CD14-positive monocyte (primary cell): ENCODE measurements at regions not wholly inside any gene's neighbourhood (a gene's known extent, or its start where the extent isn't known, plus 50 kb on each side); places are given as distances from the start of the nearest gene placed in this dataset.

Experiments used
- DNase-seq, 3 donors: peaks; one replicate each; pipeline ENCODE4 v3.0.0-alpha.2; 2011 to 2022
- H2AFZ ChIP-seq: 2 replicates; pipeline ENCODE4 v1.6.0; 2012; ENCODE audit warnings: mild to moderate bottlenecking, low read depth, low read length, inconsistent platforms; ENCODE audit not compliant: insufficient read depth, poor library complexity, severe bottlenecking
- H3K27ac ChIP-seq, 2 donors: 1 replicate in 1 of 2; 2 replicates in 1 of 2; pipeline ENCODE4 v1.5.1; 2012 to 2013; ENCODE audit warnings: low read length in 2 of 2, control low read depth in 1 of 2, inconsistent platforms in 1 of 2, low read depth in 1 of 2, mild to moderate bottlenecking in 1 of 2
- H3K27me3 ChIP-seq, 2 donors: one replicate each; pipeline versions ENCODE4 v1.6.0 to v1.6.1; 2011 to 2013; ENCODE audit warnings: low read length in 2 of 2; ENCODE audit not compliant: control insufficient read depth in 2 of 2, insufficient read depth in 2 of 2
- H3K36me3 ChIP-seq, 2 donors: replicated peaks in 1 of 2; 1 replicate in 1 of 2; 2 replicates in 1 of 2; pipeline versions ENCODE4 v1.5.1 to v1.6.1; 2012 to 2013; ENCODE audit warnings: low read length in 2 of 2, control low read depth in 1 of 2, inconsistent platforms in 1 of 2, mild to moderate bottlenecking in 1 of 2; ENCODE audit not compliant: insufficient read depth in 2 of 2, control insufficient read depth in 1 of 2
- H3K4me1 ChIP-seq, 2 donors: 1 replicate in 1 of 2; 2 replicates in 1 of 2; pipeline versions ENCODE4 v1.5.1 to v1.6.1; 2012 to 2013; ENCODE audit warnings: low read length in 2 of 2, control low read depth in 1 of 2, inconsistent platforms in 1 of 2, mild to moderate bottlenecking in 1 of 2, moderate library complexity in 1 of 2; ENCODE audit not compliant: insufficient read depth in 2 of 2, control insufficient read depth in 1 of 2
- H3K4me2 ChIP-seq: replicated peaks from 2 replicates; pipeline ENCODE3; 2012; ENCODE audit warnings: low read length, moderate library complexity, mild to moderate bottlenecking; ENCODE audit not compliant: poor library complexity, severe bottlenecking; ENCODE audit errors: extremely low read depth
- H3K4me3 ChIP-seq, 3 experiments: fragments of 200-600 bp in 1 of 3; sonication (generic) in 1 of 3; replicated peaks in 1 of 3; 1 replicate in 2 of 3; 2 replicates in 1 of 3; pipeline ENCODE4 v1.5.1; 2011 to 2013; ENCODE audit warnings: low read length in 3 of 3, mild to moderate bottlenecking in 3 of 3, control low read depth in 2 of 3, low read depth in 2 of 3, inconsistent platforms in 1 of 3, moderate library complexity in 1 of 3
- H3K79me2 ChIP-seq: 2 replicates; pipeline ENCODE4 v1.6.0; 2012; ENCODE audit warnings: mild to moderate bottlenecking, control low read depth, inconsistent platforms, low read length, moderate library complexity; ENCODE audit not compliant: insufficient read depth
- H3K9ac ChIP-seq: 2 replicates; pipeline ENCODE4 v1.6.0; 2017; ENCODE audit warnings: low read length, mild to moderate bottlenecking; ENCODE audit not compliant: insufficient read depth, poor library complexity, severe bottlenecking
- H3K9me3 ChIP-seq, 2 donors: replicated peaks in 1 of 2; 1 replicate in 1 of 2; 2 replicates in 1 of 2; pipeline versions ENCODE4 v1.5.1 to v1.6.1; 2012 to 2013; ENCODE audit warnings: low read length in 2 of 2, control low read depth in 1 of 2; ENCODE audit not compliant: control insufficient read depth in 1 of 2, insufficient read depth in 1 of 2
- H4K20me1 ChIP-seq: 2 replicates; pipeline ENCODE4 v1.6.0; 2012; ENCODE audit warnings: mild to moderate bottlenecking, low read length, control low read depth, moderate library complexity; ENCODE audit not compliant: insufficient read depth
- H3K27ac Mint-ChIP-seq, 7 donors: one replicate each; pipeline ENCODE4 v1.8.0; 2020; ENCODE audit warnings: mild to moderate bottlenecking in 7 of 7, mixed read lengths in 7 of 7, moderate library complexity in 6 of 7, inconsistent platforms in 2 of 7
- H3K27me3 Mint-ChIP-seq, 3 donors: one replicate each; pipeline ENCODE4 v1.8.0; 2021 to 2022; ENCODE audit warnings: low read depth in 3 of 3, mild to moderate bottlenecking in 3 of 3, mixed read lengths in 3 of 3, moderate library complexity in 3 of 3, inconsistent platforms in 1 of 3
- H3K36me3 Mint-ChIP-seq, 2 donors: one replicate each; pipeline ENCODE4 v1.8.0; 2020; ENCODE audit warnings: mixed read lengths in 2 of 2, inconsistent platforms in 1 of 2, mild to moderate bottlenecking in 1 of 2
- H3K4me1 Mint-ChIP-seq: one replicate; pipeline ENCODE4 v1.8.0; 2020; ENCODE audit warnings: mild to moderate bottlenecking, mixed read lengths
- H3K4me3 Mint-ChIP-seq, 2 donors: one replicate each; pipeline ENCODE4 v1.8.0; 2020; ENCODE audit warnings: mild to moderate bottlenecking in 2 of 2, mixed read lengths in 2 of 2, moderate library complexity in 1 of 2
- H3K9me3 Mint-ChIP-seq, 7 donors: one replicate each; pipeline ENCODE4 v1.8.0; 2020 to 2022; ENCODE audit warnings: mixed read lengths in 7 of 7, mild to moderate bottlenecking in 6 of 7, moderate library complexity in 6 of 7, inconsistent platforms in 2 of 7
- WGBS: methylation state at CpG from one replicate; pipeline ENCODE4 v1.1.5; 2013; ENCODE audit warnings: missing lambda C conversion rate; ENCODE audit not compliant: insufficient coverage; 5-methylcytosine and 5-hydroxymethylcytosine counted together
- intact Hi-C, 2 donors: fragments of 100-400 bp; cut with micrococcal nuclease; formaldehyde crosslinking; loops; one replicate each; pipeline versions ENCODE4 v1.15.0 to v1.15.1; 2023
- TF ChIP-seq, protein P1 (sequence below): fragments of 200-600 bp; IDR thresholded peaks from one replicate; pipeline ENCODE4 v1.8.0; 2022; ENCODE audit warnings: antibody characterized with exemption, mild to moderate bottlenecking

DNA sequence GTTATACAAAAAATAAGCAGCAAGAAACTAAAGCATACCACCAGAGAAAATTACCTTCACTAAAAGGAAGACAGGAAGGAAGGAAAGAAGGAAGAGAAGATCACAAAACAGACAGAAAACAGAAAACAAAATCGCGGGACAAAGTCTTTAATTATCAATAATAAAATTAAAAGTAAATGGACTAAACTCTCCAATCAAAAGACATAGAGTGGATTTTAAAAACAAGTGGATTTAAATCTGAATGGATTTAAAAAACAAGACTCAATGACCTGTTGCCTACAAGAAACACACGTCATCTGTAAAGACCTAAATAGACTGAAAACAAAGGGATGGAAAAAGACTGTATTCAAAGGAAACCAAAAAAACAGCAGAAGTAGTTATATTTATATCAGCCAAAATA lies 75.7 kb upstream of the MAGI3 start:
- peaks cover 7 to 24% (median 16%) of the 10 kb centered on the region in 7 donors for H3K9me3 Mint-ChIP-seq
- H3K9me3 ChIP-seq: peaks cover 7 to 14% of the 10 kb centered on the region in 2 donors
- no peak overlapping the region for H3K4me3 ChIP-seq
- H3K36me3 Mint-ChIP-seq: no peaks in the 10 kb centered on the region
- no peak for DNase-seq
- no peak overlapping the region for H3K27ac Mint-ChIP-seq
- TF ChIP-seq, protein P1, sequence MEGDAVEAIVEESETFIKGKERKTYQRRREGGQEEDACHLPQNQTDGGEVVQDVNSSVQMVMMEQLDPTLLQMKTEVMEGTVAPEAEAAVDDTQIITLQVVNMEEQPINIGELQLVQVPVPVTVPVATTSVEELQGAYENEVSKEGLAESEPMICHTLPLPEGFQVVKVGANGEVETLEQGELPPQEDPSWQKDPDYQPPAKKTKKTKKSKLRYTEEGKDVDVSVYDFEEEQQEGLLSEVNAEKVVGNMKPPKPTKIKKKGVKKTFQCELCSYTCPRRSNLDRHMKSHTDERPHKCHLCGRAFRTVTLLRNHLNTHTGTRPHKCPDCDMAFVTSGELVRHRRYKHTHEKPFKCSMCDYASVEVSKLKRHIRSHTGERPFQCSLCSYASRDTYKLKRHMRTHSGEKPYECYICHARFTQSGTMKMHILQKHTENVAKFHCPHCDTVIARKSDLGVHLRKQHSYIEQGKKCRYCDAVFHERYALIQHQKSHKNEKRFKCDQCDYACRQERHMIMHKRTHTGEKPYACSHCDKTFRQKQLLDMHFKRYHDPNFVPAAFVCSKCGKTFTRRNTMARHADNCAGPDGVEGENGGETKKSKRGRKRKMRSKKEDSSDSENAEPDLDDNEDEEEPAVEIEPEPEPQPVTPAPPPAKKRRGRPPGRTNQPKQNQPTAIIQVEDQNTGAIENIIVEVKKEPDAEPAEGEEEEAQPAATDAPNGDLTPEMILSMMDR: no peak
- no peaks in the 10 kb centered on the region for H3K4me1 Mint-ChIP-seq
- H3K36me3 ChIP-seq: no peaks in the 10 kb centered on the region
- H3K27ac ChIP-seq: no peak overlapping the region
- no peak overlapping the region for H3K4me3 Mint-ChIP-seq
- no peak overlapping the region for H3K9ac ChIP-seq
- H4K20me1 ChIP-seq: no peaks in the 10 kb centered on the region
- no peak overlapping the region for H2AFZ ChIP-seq
- H3K4me2 ChIP-seq: no peak overlapping the region
- H3K4me1 ChIP-seq: no peaks in the 10 kb centered on the region
- H3K27me3 ChIP-seq: no peaks in the 10 kb centered on the region
- intact Hi-C loops: no loop called here
- H3K79me2 ChIP-seq: no peaks in the 10 kb centered on the region
- WGBS: no CpG with 5 or more reads among the region's 3 CpGs
- peaks cover 0 to 4% (median 2%) of the 10 kb centered on the region in 3 donors for H3K27me3 Mint-ChIP-seq

DNA sequence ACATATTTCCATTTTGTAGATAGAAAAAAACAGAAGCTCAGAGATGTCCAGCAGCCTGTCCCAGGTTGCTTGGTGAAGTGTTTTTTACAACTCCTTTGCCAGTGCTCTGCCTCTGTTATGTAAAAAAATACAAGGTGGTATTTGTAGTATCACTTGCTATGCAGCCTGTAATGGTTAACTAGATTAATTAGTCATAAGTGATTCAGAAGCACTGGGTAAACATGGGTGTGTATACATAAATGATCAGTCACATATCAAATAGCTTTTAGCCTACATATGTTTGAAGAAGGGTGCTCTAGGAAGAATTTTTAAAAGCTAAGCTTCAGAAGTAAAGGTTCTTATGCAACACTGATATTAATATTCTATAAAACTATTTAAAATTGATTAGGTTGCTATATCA lies 70.0 kb upstream of the MAGI3 start:
- H3K4me3 ChIP-seq: no peak overlapping the region
- Mint-ChIP-seq H3K4me3 (no peak overlapping the region), H3K36me3 (no peaks in the 10 kb centered on the region), H3K9me3 (peaks cover 0 to 6% (median 2%) of the 10 kb centered on the region in 7 donors), H3K27ac (no peak overlapping the region), H3K4me1 (no peaks in the 10 kb centered on the region), H3K27me3 (peaks cover 0 to 3% (median 0%) of the 10 kb centered on the region in 3 donors)
- DNase-seq: no peak
- no peak overlapping the region for H3K9ac ChIP-seq
- no peak overlapping the region for H3K4me2 ChIP-seq
- no peak overlapping the region for H2AFZ ChIP-seq
- H3K4me1 ChIP-seq: no peaks in the 10 kb centered on the region
- no peaks in the 10 kb centered on the region for H4K20me1 ChIP-seq
- intact Hi-C loops: no loop called here
- H3K27ac ChIP-seq: no peak overlapping the region
- H3K36me3 ChIP-seq: no peaks in the 10 kb centered on the region
- no peaks in the 10 kb centered on the region for H3K27me3 ChIP-seq
- H3K79me2 ChIP-seq: no peaks in the 10 kb centered on the region
- TF ChIP-seq, protein P1: no peak
- no peaks in the 10 kb centered on the region for H3K9me3 ChIP-seq
